Gastrocnemius medialis (tissue), 4 donors: ENCODE measurements at regions not wholly inside any gene's neighbourhood (a gene's known extent, or its start where the extent isn't known, plus 50 kb on each side); places are given as distances from the start of the nearest gene placed in this dataset.
"Not testable (repeated sequence)": the region's sequence is repeated elsewhere in the genome, so short reads cannot be mapped to it uniquely, and the experiment has no call there.

Experiments used
- ATAC-seq, 2 donors: fragments of 150-250 bp; one replicate each; pipeline ENCODE4 v1.9.1; 2016
- DNase-seq, 2 donors: peaks; one replicate each; pipeline ENCODE4 v3.0.0-alpha.2; 2019
- H3K27ac ChIP-seq, 4 donors: fragments of 200-600 bp; sonication (generic); 1 replicate in 1 of 4; 2 replicates in 3 of 4; pipeline ENCODE4 v1.5.1; 2016 to 2018; ENCODE audit warnings: mild to moderate bottlenecking in 2 of 4, moderate library complexity in 1 of 4
- H3K27me3 ChIP-seq, 3 donors: fragments of 200-600 bp; sonication (generic) in 2 of 3; 1 replicate in 1 of 3; 2 replicates in 2 of 3; pipeline versions ENCODE4 v1.5.1 to v1.6.0; 2016 to 2019; ENCODE audit warnings: mild to moderate bottlenecking in 1 of 3, moderate library complexity in 1 of 3
- H3K36me3 ChIP-seq, 2 donors: fragments of 200-600 bp; sonication (generic) in 1 of 2; one replicate each; pipeline ENCODE4 v1.5.1; 2017 to 2018
- H3K4me1 ChIP-seq, 2 donors: fragments of 200-600 bp; sonication (generic) in 1 of 2; one replicate each; pipeline ENCODE4 v1.5.1; 2016 to 2017; ENCODE audit warnings: mild to moderate bottlenecking in 2 of 2
- H3K4me3 ChIP-seq, 4 donors: fragments of 200-600 bp; sonication (generic) in 3 of 4; 1 replicate in 1 of 4; 2 replicates in 3 of 4; pipeline ENCODE4 v1.5.1; 2016 to 2019; ENCODE audit warnings: mild to moderate bottlenecking in 2 of 4
- H3K9me3 ChIP-seq, 3 donors: fragments of 200-600 bp; sonication (generic) in 2 of 3; 1 replicate in 1 of 3; 2 replicates in 2 of 3; pipeline ENCODE4 v1.5.1; 2016 to 2019
- CTCF ChIP-seq, 5 experiments: fragments of 450-650 bp in 3 of 5; fragments of 200-600 bp in 2 of 5; sonication (generic) in 2 of 5; IDR thresholded peaks in 4 of 5; conservative IDR thresholded peaks in 1 of 5; 1 replicate in 4 of 5; 2 replicates in 1 of 5; pipeline ENCODE4 v1.5.1; 2016 to 2019; ENCODE audit warnings: antibody characterized with exemption in 5 of 5, mild to moderate bottlenecking in 3 of 5, moderate library complexity in 3 of 5
- POLR2A ChIP-seq, 2 donors: fragments of 450-650 bp; IDR thresholded peaks; one replicate each; pipeline ENCODE4 v1.6.1; 2017; ENCODE audit warnings: antibody characterized with exemption in 2 of 2, mild to moderate bottlenecking in 2 of 2, moderate library complexity in 2 of 2
- in situ Hi-C, 4 donors: fragments of 200-750 bp; cut with MboI; loops; one replicate each; pipeline versions ENCODE4 v1.15.0 to v1.8.0; 2017; ENCODE audit warnings: low sequenced_read_pairs in 4 of 4
- intact Hi-C: fragments of 100-400 bp; cut with DNase I; formaldehyde crosslinking; loops from one replicate; pipeline ENCODE4 v1.15.1; 2023; ENCODE audit warnings: low total_unique reads

GRCh38 chr2:224094413-224094812, 55.3 kb upstream of the SERPINE2 start:
- TF ChIP-seq CTCF (IDR thresholded peaks at IDR 0.05 in 4 of 5, conservative IDR thresholded peaks at IDR 0.05 in 1 of 5) = no peak
- TF ChIP-seq POLR2A (IDR thresholded peaks at IDR 0.05) = no peak
- H3K9me3 ChIP-seq = no peaks in the 10 kb centered on the region
- ATAC-seq (no peak), DNase-seq (no peak)
- no peak overlapping the region for H3K27ac ChIP-seq
- H3K4me3 ChIP-seq = no peak overlapping the region
- H3K4me1 ChIP-seq = no peaks in the 10 kb centered on the region
- intact Hi-C loops = no loop called here
- H3K27me3 ChIP-seq = no peaks in the 10 kb centered on the region
- H3K36me3 ChIP-seq = no peaks in the 10 kb centered on the region
- in situ Hi-C loops = no loop called here

GRCh38 chr2:224091671-224092070, 52.6 kb upstream of the SERPINE2 start:
- H3K4me1 ChIP-seq, H3K27me3 ChIP-seq, intact Hi-C loops, H3K9me3 ChIP-seq, in situ Hi-C loops, ATAC-seq, H3K27ac ChIP-seq, H3K36me3 ChIP-seq, H3K4me3 ChIP-seq, DNase-seq: not testable (repeated sequence)

GRCh38 chr2:224089606-224090005, 50.5 kb upstream of the SERPINE2 start:
- H3K27ac ChIP-seq, H3K27me3 ChIP-seq, intact Hi-C loops, H3K36me3 ChIP-seq, H3K4me3 ChIP-seq, H3K4me1 ChIP-seq, in situ Hi-C loops, ATAC-seq, H3K9me3 ChIP-seq, DNase-seq: not testable (repeated sequence)
